H1 (cell line): ENCODE measurements at regions not wholly inside any gene's neighbourhood (a gene's known extent, or its start where the extent isn't known, plus 50 kb on each side); places are given as distances from the start of the nearest gene placed in this dataset.

Experiments used
- CTCF ChIA-PET: fragments of 300-600 bp; sonication (Branson Sonifier 250); formaldehyde crosslinking; loops from one replicate; lab custom pipeline; 2021; ENCODE audit not compliant: partially characterized antibody; lab: Charles Lee
- POLR2A ChIA-PET: fragments of 300-600 bp; sonication (Branson Sonifier 250); formaldehyde crosslinking; loops from one replicate; lab custom pipeline; 2021; ENCODE audit warnings: inconsistent platforms; ENCODE audit not compliant: partially characterized antibody; lab: Charles Lee
- DNase-seq, 2 experiments: peaks; one replicate each; pipeline versions ENCODE4 v3.0.0 to v3.0.0-alpha.2; 2010 to 2022; ENCODE audit warnings: low spot score in 2 of 2, low read depth in 1 of 2, mixed read lengths in 1 of 2
- FAIRE-seq: peaks from 2 replicates; lab custom pipeline; 2011; peaks lifted over from hg19 to GRCh38; lab: Jason Lieb, UNC
- H2AFZ ChIP-seq: 2 replicates; pipeline ENCODE4 v1.8.1; 2012; ENCODE audit warnings: low read length, inconsistent platforms
- H2AK5ac ChIP-seq: 2 replicates; pipeline ENCODE4 v1.6.1; 2013; ENCODE audit warnings: low read depth, low read length
- H2BK120ac ChIP-seq: replicated peaks from 2 replicates; pipeline ENCODE3; 2013; ENCODE audit warnings: low read depth, low read length, inconsistent platforms
- H2BK12ac ChIP-seq: 2 replicates; pipeline ENCODE4 v1.6.1; 2013; ENCODE audit warnings: low read depth, low read length
- H2BK15ac ChIP-seq: 2 replicates; pipeline ENCODE4 v1.6.1; 2013; ENCODE audit warnings: low read length
- H2BK20ac ChIP-seq: 2 replicates; pipeline ENCODE4 v1.6.1; 2013; ENCODE audit warnings: low read length
- H2BK5ac ChIP-seq: 2 replicates; pipeline ENCODE4 v1.6.1; 2013; ENCODE audit warnings: low read depth, low read length
- H3K14ac ChIP-seq: 2 replicates; pipeline ENCODE4 v1.6.1; 2013; ENCODE audit warnings: inconsistent platforms; ENCODE audit not compliant: insufficient read length
- H3K18ac ChIP-seq: 2 replicates; pipeline ENCODE4 v1.6.1; 2013; ENCODE audit warnings: low read length; ENCODE audit errors: extremely low read depth
- H3K23ac ChIP-seq: 2 replicates; pipeline ENCODE4 v1.6.1; 2013; ENCODE audit warnings: inconsistent platforms; ENCODE audit not compliant: insufficient read length
- H3K23me2 ChIP-seq: 2 replicates; pipeline ENCODE4 v1.6.1; 2013; ENCODE audit warnings: low read depth, low read length
- H3K27ac ChIP-seq: 2 replicates; pipeline ENCODE4 v1.6.1; 2011; ENCODE audit warnings: low read depth, low read length, inconsistent platforms
- H3K27me3 ChIP-seq, 4 experiments: replicated peaks in 1 of 4; 1 replicate in 1 of 4; 2 replicates in 3 of 4; pipeline versions ENCODE4 v1.6.1 to v1.8.1; 2011 to 2013; ENCODE audit warnings: low read length in 3 of 4, mild to moderate bottlenecking in 3 of 4, inconsistent platforms in 2 of 4, mixed read lengths in 2 of 4, moderate library complexity in 1 of 4; ENCODE audit not compliant: control insufficient read depth in 3 of 4, insufficient read depth in 3 of 4; ENCODE audit errors: extremely low read depth in 1 of 4
- H3K36me3 ChIP-seq, 4 experiments: 2 replicates each; pipeline versions ENCODE4 v1.6.1 to v1.8.1; 2011 to 2013; ENCODE audit warnings: mild to moderate bottlenecking in 4 of 4, low read length in 3 of 4, moderate library complexity in 2 of 4, control low read depth in 1 of 4, inconsistent platforms in 1 of 4; ENCODE audit not compliant: insufficient read depth in 4 of 4, control insufficient read depth in 2 of 4
- H3K4ac ChIP-seq: replicated peaks from 2 replicates; pipeline ENCODE3; 2013; ENCODE audit warnings: low read length, low read depth, mixed read lengths, inconsistent platforms; ENCODE audit not compliant: insufficient read length
- H3K4me1 ChIP-seq, 4 experiments: replicated peaks in 1 of 4; 1 replicate in 1 of 4; 2 replicates in 3 of 4; pipeline versions ENCODE4 v1.6.1 to v1.8.1; 2011 to 2013; ENCODE audit warnings: low read length in 3 of 4, inconsistent platforms in 2 of 4, mixed read lengths in 1 of 4; ENCODE audit not compliant: insufficient read depth in 4 of 4, control insufficient read depth in 3 of 4
- H3K4me2 ChIP-seq, 2 experiments: 2 replicates each; pipeline versions ENCODE4 v1.6.1 to v1.8.1; 2011 to 2013; ENCODE audit warnings: low read depth in 2 of 2, low read length in 2 of 2, control low read depth in 1 of 2, inconsistent platforms in 1 of 2, mild to moderate bottlenecking in 1 of 2; ENCODE audit not compliant: insufficient read depth in 1 of 2
- H3K4me3 ChIP-seq, 4 experiments: fragments of 200-600, 300-600 bp in 1 of 4; sonication (generic), shearing (Covaris generic), sonication (Bioruptor Twin) in 1 of 4; 2 replicates each; pipeline versions ENCODE4 v1.5.1 to v1.8.1; 2011 to 2016; ENCODE audit warnings: low read length in 4 of 4, low read depth in 3 of 4, control low read depth in 2 of 4, inconsistent platforms in 2 of 4, mild to moderate bottlenecking in 2 of 4, mixed read lengths in 1 of 4, moderate library complexity in 1 of 4; ENCODE audit not compliant: insufficient read depth in 2 of 4; ENCODE audit errors: extremely low read depth in 1 of 4
- H3K56ac ChIP-seq: replicated peaks from 2 replicates; pipeline ENCODE3; 2013; ENCODE audit warnings: low read depth, mild to moderate bottlenecking, mixed read lengths, low read length, inconsistent platforms; ENCODE audit not compliant: insufficient read length
- H3K79me1 ChIP-seq: 2 replicates; pipeline ENCODE4 v1.6.1; 2013; ENCODE audit warnings: low read depth, low read length, control low read depth
- H3K79me2 ChIP-seq, 2 experiments: 2 replicates each; pipeline versions ENCODE4 v1.6.1 to v1.8.1; 2012 to 2013; ENCODE audit warnings: low read length in 2 of 2, mild to moderate bottlenecking in 2 of 2, inconsistent platforms in 1 of 2; ENCODE audit not compliant: insufficient read depth in 2 of 2, control insufficient read depth in 1 of 2
- H3K9ac ChIP-seq, 4 experiments: replicated peaks in 1 of 4; 1 replicate in 1 of 4; 2 replicates in 3 of 4; pipeline versions ENCODE4 v1.6.1 to v1.8.1; 2011 to 2013; ENCODE audit warnings: low read depth in 3 of 4, low read length in 3 of 4, control low read depth in 2 of 4, mild to moderate bottlenecking in 2 of 4, moderate library complexity in 2 of 4, inconsistent platforms in 1 of 4; ENCODE audit errors: extremely low read depth in 1 of 4
- H3K9me3 ChIP-seq, 2 experiments: 2 replicates each; pipeline versions ENCODE4 v1.6.1 to v1.8.1; 2012 to 2013; ENCODE audit warnings: mild to moderate bottlenecking in 2 of 2, moderate library complexity in 2 of 2, control low read depth in 1 of 2, inconsistent platforms in 1 of 2, low read depth in 1 of 2, low read length in 1 of 2, mixed read lengths in 1 of 2; ENCODE audit not compliant: insufficient read depth in 2 of 2
- H4K20me1 ChIP-seq, 2 experiments: replicated peaks in 1 of 2; 2 replicates each; pipeline versions ENCODE3 to v1.8.1; 2011 to 2013; ENCODE audit warnings: inconsistent platforms in 2 of 2, low read length in 2 of 2, mild to moderate bottlenecking in 1 of 2; ENCODE audit not compliant: insufficient read depth in 2 of 2, control insufficient read depth in 1 of 2
- H4K5ac ChIP-seq: 2 replicates; pipeline ENCODE4 v1.6.1; 2013; ENCODE audit warnings: low read length, low read depth, mixed read lengths, inconsistent platforms; ENCODE audit not compliant: insufficient read length
- H4K8ac ChIP-seq: 2 replicates; pipeline ENCODE4 v1.8.0; 2013; ENCODE audit warnings: mild to moderate bottlenecking, moderate library complexity, low read length, inconsistent platforms; ENCODE audit not compliant: insufficient read depth; ENCODE audit errors: extremely low read depth
- H4K91ac ChIP-seq: replicated peaks from 2 replicates; pipeline ENCODE3; 2013; ENCODE audit warnings: low read length, mixed read lengths, inconsistent platforms; ENCODE audit not compliant: insufficient read length
- CHD2 ChIP-seq: IDR thresholded peaks from 2 replicates; pipeline ENCODE4 v1.6.1; 2012; ENCODE audit warnings: low read length, improper control_type of control experiment
- WGBS, 2 experiments: shearing (Covaris generic) in 1 of 2; methylation state at CpG; one replicate each; pipeline versions ENCODE4 v1.1.6 to v1.1.7; 2013 to 2015; ENCODE audit warnings: low lambda C conversion rate in 2 of 2, mixed read lengths in 2 of 2, inconsistent platforms in 1 of 2, low coverage in 1 of 2, missing lambda C conversion rate in 1 of 2; ENCODE audit not compliant: insufficient replicate concordance in 2 of 2, insufficient coverage in 1 of 2, insufficient read length in 1 of 2; ENCODE audit errors: extremely low coverage in 1 of 2, missing lambda C conversion rate in 1 of 2; 5-methylcytosine and 5-hydroxymethylcytosine counted together
- TF ChIP-seq, protein P1 (sequence below), 3 experiments: IDR thresholded peaks; 1 replicate in 2 of 3; 2 replicates in 1 of 3; pipeline versions ENCODE4 v1.5.1 to v1.6.1; 2011; ENCODE audit warnings: low read length in 3 of 3, mild to moderate bottlenecking in 3 of 3, inconsistent platforms in 2 of 3, low read depth in 1 of 3, moderate library complexity in 1 of 3; ENCODE audit not compliant: insufficient read depth in 1 of 3; ENCODE audit errors: control extremely low read depth in 1 of 3

DNA sequence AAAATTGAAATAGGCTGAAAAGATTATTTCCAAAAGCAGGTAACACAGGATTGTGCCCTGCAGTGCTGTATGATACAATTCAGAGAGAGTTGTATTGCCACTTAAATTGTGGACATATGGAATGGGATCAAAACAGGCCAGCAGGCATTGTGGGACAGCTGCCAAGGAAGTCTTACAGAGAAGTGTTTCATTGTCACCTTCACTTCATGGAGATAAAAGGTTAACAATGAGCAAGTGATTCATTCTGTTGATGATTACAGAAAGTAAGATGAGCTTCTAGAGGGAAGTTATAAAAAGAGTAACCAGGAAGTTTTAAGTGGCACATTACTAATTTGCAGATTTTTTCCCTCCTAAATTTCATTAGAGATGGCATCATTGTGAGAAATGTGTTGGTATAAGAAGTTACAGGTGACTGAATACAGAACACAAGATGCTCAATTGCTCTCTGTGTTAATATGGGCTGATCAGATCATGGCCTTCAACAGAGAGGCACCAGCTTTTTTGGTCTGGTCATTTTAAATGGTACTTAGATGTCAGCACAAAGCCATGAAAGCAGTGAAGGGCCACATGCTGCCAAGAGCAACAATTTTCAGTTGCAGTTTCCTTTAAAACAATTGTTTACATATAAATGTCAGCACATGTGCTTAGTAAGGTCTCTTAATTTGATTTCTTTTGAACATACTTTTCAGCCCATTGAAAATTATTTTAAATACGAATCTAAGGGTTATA lies 402.5 kb upstream of the FKBP1C start:
- Histone ChIP-seq H2BK5ac (no peak overlapping the region), H3K27ac (no peak overlapping the region), H4K91ac (no peak overlapping the region), H3K79me1 (no peaks in the 10 kb centered on the region), H2BK15ac (no peak overlapping the region), H3K4ac (no peak overlapping the region), H3K4me1 (peaks cover 0 to 4% (median 0%) of the 10 kb centered on the region in 4 experiments; a peak in 1 of 7 replicates), H3K36me3 (no peaks in the 10 kb centered on the region), H3K4me3 (no peak overlapping the region), H3K23ac (no peak overlapping the region), H3K9ac (no peak overlapping the region), H2AK5ac (no peak overlapping the region), H4K20me1 (no peaks in the 10 kb centered on the region), H2BK12ac (no peak overlapping the region), H3K27me3 (no peaks in the 10 kb centered on the region), H2BK120ac (no peak overlapping the region), H3K56ac (no peak overlapping the region), H4K5ac (no peak overlapping the region), H4K8ac (no peak overlapping the region), H2BK20ac (no peak overlapping the region), H3K9me3 (no peaks in the 10 kb centered on the region), H3K18ac (no peak overlapping the region), H3K23me2 (no peaks in the 10 kb centered on the region), H3K4me2 (no peak overlapping the region), H3K79me2 (no peaks in the 10 kb centered on the region), H2AFZ (peak overlapping the region; percentile 35; the same call in 1 of the 2 replicates), H3K14ac (no peak overlapping the region)
- DNase-seq, result no peak
- CTCF ChIA-PET, result no interaction called here
- 77% methylated on average over 1 of the region's 1 CpG; no CpG with 5 or more reads in 1 of the 2 experiments for WGBS, 2 experiments
- no peak for FAIRE-seq
- POLR2A ChIA-PET, result no interaction called here
- TF ChIP-seq, protein P1, sequence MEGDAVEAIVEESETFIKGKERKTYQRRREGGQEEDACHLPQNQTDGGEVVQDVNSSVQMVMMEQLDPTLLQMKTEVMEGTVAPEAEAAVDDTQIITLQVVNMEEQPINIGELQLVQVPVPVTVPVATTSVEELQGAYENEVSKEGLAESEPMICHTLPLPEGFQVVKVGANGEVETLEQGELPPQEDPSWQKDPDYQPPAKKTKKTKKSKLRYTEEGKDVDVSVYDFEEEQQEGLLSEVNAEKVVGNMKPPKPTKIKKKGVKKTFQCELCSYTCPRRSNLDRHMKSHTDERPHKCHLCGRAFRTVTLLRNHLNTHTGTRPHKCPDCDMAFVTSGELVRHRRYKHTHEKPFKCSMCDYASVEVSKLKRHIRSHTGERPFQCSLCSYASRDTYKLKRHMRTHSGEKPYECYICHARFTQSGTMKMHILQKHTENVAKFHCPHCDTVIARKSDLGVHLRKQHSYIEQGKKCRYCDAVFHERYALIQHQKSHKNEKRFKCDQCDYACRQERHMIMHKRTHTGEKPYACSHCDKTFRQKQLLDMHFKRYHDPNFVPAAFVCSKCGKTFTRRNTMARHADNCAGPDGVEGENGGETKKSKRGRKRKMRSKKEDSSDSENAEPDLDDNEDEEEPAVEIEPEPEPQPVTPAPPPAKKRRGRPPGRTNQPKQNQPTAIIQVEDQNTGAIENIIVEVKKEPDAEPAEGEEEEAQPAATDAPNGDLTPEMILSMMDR (IDR thresholded peaks at IDR 0.05; ENCODE audit: control extremely low read depth in 1 of 3, insufficient read depth in 1 of 3, low read depth in 1 of 3, low read length in 3 of 3), result no peak
- no peak for TF ChIP-seq CHD2
